HepG2 (cell line): ENCODE measurements at regions not wholly inside any gene's neighbourhood (a gene's known extent, or its start where the extent isn't known, plus 50 kb on each side); places are given as distances from the start of the nearest gene placed in this dataset.
"Not testable (repeated sequence)": the region's sequence is repeated elsewhere in the genome, so short reads cannot be mapped to it uniquely, and the experiment has no call there.

Source experiments
- ATAC-seq: fragments of 200-7000 bp; cut with Tn5 transposase; 3 replicates; pipeline ENCODE4 v1.9.1; 2020; ENCODE audit warnings: mild to moderate bottlenecking, moderate library complexity
- BruUV-seq: library from RNA; stranded (reverse); fragments of 400-500 nt; replicated peaks from 2 replicates; lab custom pipeline; 2021; lab: Mats Ljungman, UMichigan
- CTCF ChIA-PET: fragments of 300-600 bp; formaldehyde crosslinking; extraction: SDS; loops from one replicate; lab custom pipeline; 2021; ENCODE audit warnings: low total read pairs, inconsistent platforms, low intra/inter-chr PET ratio; lab: Yijun Ruan, JAX
- POLR2A ChIA-PET: fragments of 350-600 bp; sonication (Branson Sonifier 250); formaldehyde crosslinking; loops from one replicate; lab custom pipeline; 2020; ENCODE audit warnings: antibody characterized with exemption, inconsistent platforms; lab: Yijun Ruan, JAX
- DNase-seq: peaks from one replicate; pipeline ENCODE4 v3.0.0-alpha.2; 2015; ENCODE audit warnings: low spot score
- FAIRE-seq: peaks from 3 replicates; lab custom pipeline; 2011; peaks lifted over from hg19 to GRCh38; lab: Jason Lieb, UNC
- H2AFZ ChIP-seq: one replicate; pipeline ENCODE4 v1.6.1; 2011; ENCODE audit warnings: low read length, inconsistent platforms
- H3K27ac ChIP-seq: fragments of 300-600 bp; 3 replicates; pipeline ENCODE4 v1.8.0; 2011; ENCODE audit warnings: mixed run types, mild to moderate bottlenecking, mixed read lengths, low read length, inconsistent platforms; ENCODE audit not compliant: insufficient read depth; ENCODE audit errors: extremely low read length
- H3K27me3 ChIP-seq, 2 experiments: fragments of 200-600 bp in 1 of 2; 2 replicates in 1 of 2; 3 replicates in 1 of 2; pipeline versions ENCODE4 v1.6.0 to v1.8.0; 2011; ENCODE audit warnings: low read length in 2 of 2, mild to moderate bottlenecking in 2 of 2, moderate library complexity in 2 of 2, inconsistent platforms in 1 of 2; ENCODE audit not compliant: insufficient read depth in 2 of 2, control insufficient read depth in 1 of 2
- H3K36me3 ChIP-seq, 2 experiments: fragments of 200-600 bp in 1 of 2; replicated peaks in 1 of 2; 2 replicates in 1 of 2; 3 replicates in 1 of 2; pipeline versions ENCODE4 v1.5.1 to v1.8.0; 2011; ENCODE audit warnings: low read length in 2 of 2, inconsistent platforms in 1 of 2; ENCODE audit not compliant: insufficient read depth in 2 of 2, control insufficient read depth in 1 of 2
- H3K4me1 ChIP-seq: 2 replicates; pipeline ENCODE4 v1.5.1; 2012; ENCODE audit warnings: low read length, inconsistent platforms; ENCODE audit not compliant: insufficient read depth
- H3K4me2 ChIP-seq: 2 replicates; pipeline ENCODE4 v1.6.0; 2011; ENCODE audit warnings: low read depth, low read length, inconsistent platforms
- H3K4me3 ChIP-seq, 3 experiments: fragments of 200-600 bp in 1 of 3; sonication (generic), shearing (Covaris generic) in 1 of 3; replicated peaks in 1 of 3; 2 replicates each; pipeline ENCODE4 v1.5.1; 2011 to 2016; ENCODE audit warnings: low read length in 3 of 3, inconsistent platforms in 2 of 3, low read depth in 2 of 3, mild to moderate bottlenecking in 2 of 3, control low read depth in 1 of 3, mixed read lengths in 1 of 3; ENCODE audit not compliant: insufficient read depth in 1 of 3
- H3K79me2 ChIP-seq: one replicate; pipeline ENCODE4 v1.6.1; 2011; ENCODE audit warnings: low read length, inconsistent platforms; ENCODE audit not compliant: insufficient read depth
- H3K9ac ChIP-seq: 2 replicates; pipeline ENCODE4 v1.6.0; 2011; ENCODE audit warnings: mild to moderate bottlenecking, low read depth, low read length, inconsistent platforms; ENCODE audit not compliant: insufficient read depth
- H3K9me3 ChIP-seq: 2 replicates; pipeline ENCODE4 v1.5.1; 2012; ENCODE audit warnings: mild to moderate bottlenecking, low read length
- H4K20me1 ChIP-seq: 2 replicates; pipeline ENCODE4 v1.6.0; 2011; ENCODE audit warnings: inconsistent platforms, mild to moderate bottlenecking, low read length, moderate library complexity; ENCODE audit not compliant: insufficient read depth
- ETS1 ChIP-seq: sonication (generic); formaldehyde crosslinking; IDR thresholded peaks from 2 replicates; pipeline ENCODE4 v1.4.0; 2020; ENCODE audit warnings: missing genetic modification reagents
- HOMEZ ChIP-seq: IDR thresholded peaks from 2 replicates; pipeline ENCODE4 v1.6.1; 2016; ENCODE audit warnings: low read depth
- NR3C1 ChIP-seq: sonication (generic); formaldehyde crosslinking; IDR thresholded peaks from 2 replicates; pipeline ENCODE4 v1.4.0; 2020; ENCODE audit warnings: missing genetic modification reagents
- TP53 ChIP-seq: sonication (generic); formaldehyde crosslinking; conservative IDR thresholded peaks from 2 replicates; pipeline ENCODE4 v1.4.0; 2020; ENCODE audit warnings: missing genetic modification reagents
- ZBTB14 ChIP-seq: sonication (generic); formaldehyde crosslinking; IDR thresholded peaks from 2 replicates; pipeline ENCODE4 v1.4.0; 2020; ENCODE audit warnings: missing genetic modification reagents
- ZFYVE20 ChIP-seq: sonication (generic); formaldehyde crosslinking; IDR thresholded peaks from 2 replicates; pipeline ENCODE4 v1.8.0; 2023; ENCODE audit warnings: low read depth, mild to moderate bottlenecking, moderate library complexity, missing genetic modification reagents, borderline replicate concordance
- ZNF101 ChIP-seq: sonication (generic); formaldehyde crosslinking; IDR thresholded peaks from 2 replicates; pipeline ENCODE4 v1.4.0; 2020; ENCODE audit warnings: mild to moderate bottlenecking, low read depth, missing genetic modification reagents, borderline replicate concordance
- ZNF17 ChIP-seq: sonication (generic); formaldehyde crosslinking; IDR thresholded peaks from 2 replicates; pipeline ENCODE4 v1.5.0; 2020; ENCODE audit warnings: mild to moderate bottlenecking, missing genetic modification reagents
- ZNF572 ChIP-seq: sonication (generic); formaldehyde crosslinking; IDR thresholded peaks from 2 replicates; pipeline ENCODE4 v1.5.1; 2020; ENCODE audit warnings: mild to moderate bottlenecking, missing genetic modification reagents
- ZNF737 ChIP-seq: sonication (generic); formaldehyde crosslinking; IDR thresholded peaks from 2 replicates; pipeline ENCODE4 v1.5.0; 2020; ENCODE audit warnings: missing genetic modification reagents, mild to moderate bottlenecking, borderline replicate concordance
- ZNF781 ChIP-seq: sonication (generic); formaldehyde crosslinking; IDR thresholded peaks from 2 replicates; pipeline ENCODE4 v1.5.1; 2020; ENCODE audit warnings: borderline replicate concordance, mild to moderate bottlenecking, missing genetic modification reagents; ENCODE audit errors: not compliant biosample characterization
- ZNF850 ChIP-seq: sonication (generic); formaldehyde crosslinking; conservative IDR thresholded peaks from 2 replicates; pipeline ENCODE4 v1.9.0; 2021; ENCODE audit warnings: mild to moderate bottlenecking, missing genetic modification reagents
- WGBS: methylation state at CpG from one replicate; pipeline ENCODE4 v1.1.6; 2017; ENCODE audit warnings: low lambda C conversion rate; 5-methylcytosine and 5-hydroxymethylcytosine counted together
- in situ Hi-C: cut with HindIII; loops from 2 replicates; pipeline ENCODE4 v1.10.0; 2017; ENCODE audit warnings: low pct_unique_long_range_greater_than_20kb; ENCODE audit not compliant: extremely low pct_ligation_motif_present
- intact Hi-C: fragments of 100-400 bp; cut with micrococcal nuclease; formaldehyde crosslinking; loops from one replicate; pipeline ENCODE4 v1.10.0; 2022; ENCODE audit not compliant: unreplicated experiment

GRCh38 chr7:112982441-112983063 is 104.1 kb downstream of the GPR85 start (continued):
- TF ChIP-seq ZNF737 (no peak), ZNF572 (no peak), NR3C1 (CRISPR knock-in tag) (no peak), ETS1 (CRISPR knock-in tag) (no peak), ZNF850 (CRISPR knock-in tag) (no peak), ZNF17 (CRISPR knock-in tag) (no peak), ZBTB14 (CRISPR knock-in tag) (no peak), TP53 (CRISPR knock-in tag) (no peak)
- TF ChIP-seq, all 625 proteins: peak for 0

GRCh38 chr7:112981966-112982365 is 104.7 kb downstream of the GPR85 start:
- ATAC-seq (no peak), DNase-seq (no peak), FAIRE-seq (no peak)
- no peaks in the 10 kb centered on the region for H3K79me2 ChIP-seq
- no peaks in the 10 kb centered on the region for H3K4me1 ChIP-seq
- intact Hi-C loops (no loop called here), in situ Hi-C loops (no loop called here)
- H3K9me3 ChIP-seq: no peaks in the 10 kb centered on the region
- H3K36me3 ChIP-seq: no peaks in the 10 kb centered on the region
- no peak overlapping the region for H2AFZ ChIP-seq
- TF ChIP-seq ZNF101 (CRISPR knock-in tag) (no peak), HOMEZ (CRISPR knock-in tag) (no peak), ZNF781 (no peak), ZFYVE20 (CRISPR knock-in tag) (no peak)
- ChIA-PET POLR2A (no interaction called here), CTCF (no interaction called here)
- BruUV-seq: no TSS peak
- no peak overlapping the region for H3K9ac ChIP-seq
- no peak overlapping the region for H3K4me3 ChIP-seq
- H4K20me1 ChIP-seq: no peaks in the 10 kb centered on the region
- H3K4me2 ChIP-seq: no peak overlapping the region
- no peaks in the 10 kb centered on the region for H3K27me3 ChIP-seq
- WGBS: 0% methylated on average over 1 of the region's 1 CpG
- H3K27ac ChIP-seq: no peak overlapping the region

- H2AFZ ChIP-seq, H3K4me1 ChIP-seq, H3K9me3 ChIP-seq, H3K36me3 ChIP-seq, BruUV-seq, H3K4me2 ChIP-seq, H3K9ac ChIP-seq, ATAC-seq, FAIRE-seq, H3K79me2 ChIP-seq, in situ Hi-C loops, H3K27me3 ChIP-seq, CTCF ChIA-PET, intact Hi-C loops, H3K27ac ChIP-seq, DNase-seq, POLR2A ChIA-PET, H4K20me1 ChIP-seq, H3K4me3 ChIP-seq: not testable (repeated sequence)
- 4% methylated on average over 3 of the region's 3 CpGs for WGBS
These were observed 107.6 kb downstream of the GPR85 start for GRCh38 chr7:112979055-112979454.
